C4-2B (cell line): ENCODE measurements at regions not wholly inside any gene's neighbourhood (a gene's known extent, or its start where the extent isn't known, plus 50 kb on each side); places are given as distances from the start of the nearest gene placed in this dataset.

ENCODE experiments used
- ZFX ChIP-seq: fragments of 450-650 bp; IDR thresholded peaks from 2 replicates; pipeline ENCODE4 v1.6.1; 2017
- TF ChIP-seq, protein P1 (sequence below): fragments of 450-650 bp; conservative IDR thresholded peaks from 2 replicates; pipeline ENCODE4 v1.5.1; 2017; ENCODE audit warnings: mild to moderate bottlenecking

DNA sequence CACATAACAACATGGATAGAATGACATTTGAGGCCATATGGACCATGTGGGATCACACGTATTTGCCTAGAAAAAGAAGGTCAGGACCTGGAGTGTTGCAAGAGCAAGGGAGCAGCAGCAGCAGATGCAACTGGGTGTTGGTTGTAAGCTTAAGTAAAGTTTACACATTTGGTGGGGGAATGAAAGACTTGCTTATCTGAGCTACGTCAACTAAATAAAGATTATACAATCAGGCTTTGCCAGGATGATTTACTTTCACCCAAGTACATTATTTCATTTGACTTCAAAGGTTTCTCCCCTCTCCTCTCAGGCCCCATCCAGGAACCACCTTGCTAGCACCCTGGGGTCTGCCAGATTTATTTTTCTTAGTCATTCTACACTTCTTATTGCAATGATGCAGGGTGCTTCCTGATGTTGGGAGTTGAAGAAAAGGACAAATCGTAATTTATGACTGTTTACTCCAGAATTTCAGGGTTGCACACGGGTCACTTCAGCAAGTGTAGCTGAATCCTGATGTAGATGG lies 591.9 kb upstream of the IGFBP3 start:
- TF ChIP-seq, protein P1, sequence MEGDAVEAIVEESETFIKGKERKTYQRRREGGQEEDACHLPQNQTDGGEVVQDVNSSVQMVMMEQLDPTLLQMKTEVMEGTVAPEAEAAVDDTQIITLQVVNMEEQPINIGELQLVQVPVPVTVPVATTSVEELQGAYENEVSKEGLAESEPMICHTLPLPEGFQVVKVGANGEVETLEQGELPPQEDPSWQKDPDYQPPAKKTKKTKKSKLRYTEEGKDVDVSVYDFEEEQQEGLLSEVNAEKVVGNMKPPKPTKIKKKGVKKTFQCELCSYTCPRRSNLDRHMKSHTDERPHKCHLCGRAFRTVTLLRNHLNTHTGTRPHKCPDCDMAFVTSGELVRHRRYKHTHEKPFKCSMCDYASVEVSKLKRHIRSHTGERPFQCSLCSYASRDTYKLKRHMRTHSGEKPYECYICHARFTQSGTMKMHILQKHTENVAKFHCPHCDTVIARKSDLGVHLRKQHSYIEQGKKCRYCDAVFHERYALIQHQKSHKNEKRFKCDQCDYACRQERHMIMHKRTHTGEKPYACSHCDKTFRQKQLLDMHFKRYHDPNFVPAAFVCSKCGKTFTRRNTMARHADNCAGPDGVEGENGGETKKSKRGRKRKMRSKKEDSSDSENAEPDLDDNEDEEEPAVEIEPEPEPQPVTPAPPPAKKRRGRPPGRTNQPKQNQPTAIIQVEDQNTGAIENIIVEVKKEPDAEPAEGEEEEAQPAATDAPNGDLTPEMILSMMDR: no peak
- no peak for TF ChIP-seq ZFX
